Transverse colon (tissue), 4 donors: ENCODE measurements at regions not wholly inside any gene's neighbourhood (a gene's known extent, or its start where the extent isn't known, plus 50 kb on each side); places are given as distances from the start of the nearest gene placed in this dataset.

ENCODE experiments used
- CTCF ChIP-seq, 5 experiments: fragments of 200-600 bp in 3 of 5; fragments of 450-650 bp in 2 of 5; sonication (generic) in 3 of 5; IDR thresholded peaks; 1 replicate in 2 of 5; 2 replicates in 3 of 5; pipeline ENCODE4 v1.5.1; 2016 to 2017; ENCODE audit warnings: antibody characterized with exemption in 5 of 5, inconsistent platforms in 3 of 5, mild to moderate bottlenecking in 2 of 5, moderate library complexity in 1 of 5
- POLR2A ChIP-seq: fragments of 450-650 bp; IDR thresholded peaks from one replicate; pipeline ENCODE4 v1.6.1; 2016; ENCODE audit warnings: antibody characterized with exemption, mild to moderate bottlenecking, moderate library complexity
- POLR2AphosphoS5 ChIP-seq, 3 donors: sonication (generic); formaldehyde crosslinking; IDR thresholded peaks; one replicate each; pipeline ENCODE4 v1.6.1; 2016; ENCODE audit warnings: antibody characterized with exemption in 3 of 3

- no peak for TF ChIP-seq CTCF (IDR thresholded peaks at IDR 0.05)
- no peak for TF ChIP-seq POLR2A
- no peak for TF ChIP-seq POLR2AphosphoS5 (IDR thresholded peaks at IDR 0.05)
Measured at GRCh38 chr3:127052121-127052561, 69.2 kb downstream of the PLXNA1 start.
